ENCODE measurements at regions not wholly inside any gene's neighbourhood (a gene's known extent, or its start where the extent isn't known, plus 50 kb on each side); places are given as distances from the start of the nearest gene placed in this dataset.

DNA sequence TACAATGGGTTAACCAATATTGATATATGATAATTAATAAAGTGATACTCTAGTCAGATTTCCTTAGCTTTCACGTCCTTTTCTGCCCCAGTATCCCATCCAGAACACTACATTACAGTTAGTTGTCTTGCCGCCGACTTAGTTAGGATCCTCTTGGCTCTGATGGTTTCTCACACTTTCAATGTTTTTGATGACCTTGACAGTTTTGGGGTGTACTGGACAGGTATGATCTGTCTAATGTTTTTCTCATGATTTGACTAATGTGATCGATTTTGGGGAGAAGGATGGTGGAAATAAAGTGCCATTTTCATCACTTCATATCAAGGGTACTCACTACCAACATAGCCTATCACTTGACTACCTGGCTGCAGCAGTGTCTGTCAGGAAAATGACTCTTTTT is 245.0 kb upstream of the TMC3 start (continued):
- no peak for TF ChIP-seq GABPB1 (CRISPR knock-in tag; IDR thresholded peaks at IDR 0.05)

DNA sequence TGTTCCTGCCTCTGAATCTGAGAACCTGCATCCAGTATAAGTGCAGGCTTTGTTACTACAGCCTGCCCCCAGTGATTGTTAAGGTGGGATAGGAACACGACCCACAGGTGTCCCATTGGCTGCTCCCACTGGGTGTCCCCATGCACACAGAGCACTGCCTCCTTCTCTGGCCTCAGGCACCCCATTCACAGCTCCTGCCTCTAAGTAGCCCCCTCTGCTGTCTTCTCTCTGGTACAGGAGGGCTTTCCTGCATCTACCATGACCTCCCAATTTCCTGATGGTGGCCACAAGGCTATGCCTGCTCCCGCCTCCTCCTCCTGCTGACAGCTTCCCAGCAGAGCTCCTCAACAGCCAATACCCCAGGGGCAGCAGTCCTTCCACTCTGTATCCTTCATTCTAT is 238.6 kb upstream of the TMC3 start:
- H3K36me3 Mint-ChIP-seq, result no peaks in the 10 kb centered on the region
- ChIA-PET POLR2A (no interaction called here), CTCF (interaction anchor here (0.5 to 1.7 kb wide), 10 partner anchors 14 to 496 kb away, joined by 3 to 13 read pairs (median 3); no protein-coding TSS in a partner anchor)
- ATAC-seq (peak; percentile 99), DNase-seq (ENCODE audit: low spot score) (peak; percentile 40)
- H3K27me3 Mint-ChIP-seq (ENCODE audit: low read depth), result no peaks in the 10 kb centered on the region
- H3K27ac Mint-ChIP-seq, result no peak overlapping the region
- TF ChIP-seq USF1 (CRISPR knock-in tag; IDR thresholded peaks at IDR 0.05) (no peak), ELF4 (CRISPR knock-in tag; IDR thresholded peaks at IDR 0.05; ENCODE audit: low read depth) (no peak), GTF2I (CRISPR knock-in tag; conservative IDR thresholded peaks at IDR 0.05) (no peak), IRF2 (CRISPR knock-in tag; IDR thresholded peaks at IDR 0.05; ENCODE audit: borderline replicate concordance, low read depth) (no peak), ETV6 (CRISPR knock-in tag; IDR thresholded peaks at IDR 0.05) (no peak), ZNF138 (CRISPR knock-in tag; conservative IDR thresholded peaks at IDR 0.05) (no peak), ZNF232 (CRISPR knock-in tag; IDR thresholded peaks at IDR 0.05) (no peak), FOXP1 (CRISPR knock-in tag; IDR thresholded peaks at IDR 0.05; ENCODE audit: borderline replicate concordance) (no peak)
- H3K4me1 Mint-ChIP-seq, result peaks cover 23% of the 10 kb centered on the region
- no peaks in the 10 kb centered on the region for H3K9me3 Mint-ChIP-seq
- H3K4me3 Mint-ChIP-seq, result no peak overlapping the region

DNA sequence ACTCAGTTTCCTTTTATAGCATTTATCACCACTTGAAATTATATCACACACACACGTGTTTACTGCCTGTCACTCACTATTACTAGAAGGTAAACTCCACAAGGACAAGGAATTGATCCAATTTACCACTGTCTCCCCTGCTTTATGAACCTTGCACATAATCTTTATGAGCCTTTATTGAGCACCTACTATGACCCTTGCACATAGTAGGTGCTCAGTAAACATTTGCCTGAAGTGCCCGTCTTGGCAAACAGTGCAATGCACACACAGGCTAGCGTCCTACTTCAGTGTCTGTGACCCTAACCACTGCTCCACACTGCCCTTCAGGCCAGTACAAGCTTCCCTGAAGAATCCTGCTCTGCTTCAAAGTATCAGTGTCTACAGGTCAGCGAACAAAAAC is 237.7 kb upstream of the TMC3 start:
- Mint-ChIP-seq H3K4me1 (peaks cover 23% of the 10 kb centered on the region), H3K36me3 (no peaks in the 10 kb centered on the region), H3K4me3 (no peak overlapping the region), H3K27me3 (ENCODE audit: low read depth) (no peaks in the 10 kb centered on the region), H3K9me3 (no peaks in the 10 kb centered on the region), H3K27ac (no peak overlapping the region)
- DNase-seq (ENCODE audit: low spot score) (no peak), ATAC-seq (no peak)
- POLR2A ChIA-PET, result no interaction called here
- TF ChIP-seq ZNF317 (CRISPR knock-in tag; IDR thresholded peaks at IDR 0.05; ENCODE audit: borderline replicate concordance, low read depth) (no peak), ZSCAN18 (CRISPR knock-in tag; IDR thresholded peaks at IDR 0.05) (no peak), JUN (CRISPR knock-in tag; IDR thresholded peaks at IDR 0.05) (no peak), ATF3 (CRISPR knock-in tag; conservative IDR thresholded peaks at IDR 0.05) (no peak), PRRX2 (CRISPR knock-in tag; IDR thresholded peaks at IDR 0.05) (no peak), ZNF671 (CRISPR knock-in tag; IDR thresholded peaks at IDR 0.05) (no peak), SOX15 (CRISPR knock-in tag; IDR thresholded peaks at IDR 0.05) (no peak)
- TF ChIP-seq, protein P1, sequence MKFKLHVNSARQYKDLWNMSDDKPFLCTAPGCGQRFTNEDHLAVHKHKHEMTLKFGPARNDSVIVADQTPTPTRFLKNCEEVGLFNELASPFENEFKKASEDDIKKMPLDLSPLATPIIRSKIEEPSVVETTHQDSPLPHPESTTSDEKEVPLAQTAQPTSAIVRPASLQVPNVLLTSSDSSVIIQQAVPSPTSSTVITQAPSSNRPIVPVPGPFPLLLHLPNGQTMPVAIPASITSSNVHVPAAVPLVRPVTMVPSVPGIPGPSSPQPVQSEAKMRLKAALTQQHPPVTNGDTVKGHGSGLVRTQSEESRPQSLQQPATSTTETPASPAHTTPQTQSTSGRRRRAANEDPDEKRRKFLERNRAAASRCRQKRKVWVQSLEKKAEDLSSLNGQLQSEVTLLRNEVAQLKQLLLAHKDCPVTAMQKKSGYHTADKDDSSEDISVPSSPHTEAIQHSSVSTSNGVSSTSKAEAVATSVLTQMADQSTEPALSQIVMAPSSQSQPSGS (CRISPR knock-in tag; IDR thresholded peaks at IDR 0.05; ENCODE audit: borderline replicate concordance, low read depth), result no peak
- TF ChIP-seq, protein P2, sequence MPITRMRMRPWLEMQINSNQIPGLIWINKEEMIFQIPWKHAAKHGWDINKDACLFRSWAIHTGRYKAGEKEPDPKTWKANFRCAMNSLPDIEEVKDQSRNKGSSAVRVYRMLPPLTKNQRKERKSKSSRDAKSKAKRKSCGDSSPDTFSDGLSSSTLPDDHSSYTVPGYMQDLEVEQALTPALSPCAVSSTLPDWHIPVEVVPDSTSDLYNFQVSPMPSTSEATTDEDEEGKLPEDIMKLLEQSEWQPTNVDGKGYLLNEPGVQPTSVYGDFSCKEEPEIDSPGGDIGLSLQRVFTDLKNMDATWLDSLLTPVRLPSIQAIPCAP (CRISPR knock-in tag; IDR thresholded peaks at IDR 0.05), result no peak
- CTCF ChIA-PET, result interaction anchor here (1.0 kb wide), 1 partner anchor 203 kb away, joined by 3 read pairs; no protein-coding TSS in a partner anchor
